CD4-positive, alpha-beta memory T cell (primary cell): ENCODE measurements at regions not wholly inside any gene's neighbourhood (a gene's known extent, or its start where the extent isn't known, plus 50 kb on each side); places are given as distances from the start of the nearest gene placed in this dataset.

Source experiments
- CTCF ChIA-PET: fragments of 350-600 bp; sonication (Branson Sonifier 250); formaldehyde crosslinking; loops from one replicate; lab custom pipeline; 2021; ENCODE audit warnings: inconsistent platforms; ENCODE audit not compliant: partially characterized antibody; lab: Charles Lee
- POLR2A ChIA-PET: fragments of 350-600 bp; sonication (Branson Sonifier 250); formaldehyde crosslinking; loops from one replicate; lab custom pipeline; 2021; ENCODE audit not compliant: partially characterized antibody; lab: Charles Lee
- DNase-seq, 5 donors: peaks; one replicate each; pipeline versions ENCODE4 v3.0.0 to v3.0.0-alpha.2; 2020 to 2022; ENCODE audit warnings: mixed read lengths in 1 of 5
- H3K27ac ChIP-seq: one replicate; pipeline ENCODE4 v1.7.0; 2013; ENCODE audit warnings: low read depth, low read length
- H3K27me3 ChIP-seq: 2 replicates; pipeline ENCODE4 v1.7.0; 2013; ENCODE audit warnings: mild to moderate bottlenecking, low read length, moderate library complexity; ENCODE audit not compliant: insufficient read depth
- H3K36me3 ChIP-seq: 2 replicates; pipeline ENCODE4 v1.7.0; 2013; ENCODE audit warnings: mild to moderate bottlenecking, low read length, moderate library complexity; ENCODE audit not compliant: insufficient read depth
- H3K4me1 ChIP-seq: 2 replicates; pipeline ENCODE4 v1.7.0; 2013; ENCODE audit warnings: mild to moderate bottlenecking, low read length, moderate library complexity; ENCODE audit not compliant: insufficient read depth
- H3K4me3 ChIP-seq, 2 donors: one replicate each; pipeline ENCODE4 v1.7.0; 2013; ENCODE audit warnings: low read length in 2 of 2, mild to moderate bottlenecking in 1 of 2
- H3K9me3 ChIP-seq, 2 donors: one replicate each; pipeline ENCODE4 v1.7.0; 2013; ENCODE audit warnings: low read length in 2 of 2, control low read depth in 1 of 2; ENCODE audit not compliant: control insufficient read depth in 1 of 2
- H3K27ac Mint-ChIP-seq, 7 donors: one replicate each; pipeline ENCODE4 v1.8.0; 2020 to 2021; ENCODE audit warnings: mixed read lengths in 7 of 7, mild to moderate bottlenecking in 6 of 7, inconsistent platforms in 3 of 7, moderate library complexity in 3 of 7
- H3K27me3 Mint-ChIP-seq, 2 donors: one replicate each; pipeline ENCODE4 v1.8.0; 2020 to 2021; ENCODE audit warnings: mixed read lengths in 2 of 2
- H3K36me3 Mint-ChIP-seq, 2 donors: one replicate each; pipeline ENCODE4 v1.8.0; 2020 to 2021; ENCODE audit warnings: mixed read lengths in 2 of 2, inconsistent platforms in 1 of 2, mild to moderate bottlenecking in 1 of 2
- H3K4me1 Mint-ChIP-seq, 4 donors: one replicate each; pipeline ENCODE4 v1.8.0; 2020 to 2021; ENCODE audit warnings: mixed read lengths in 4 of 4, mild to moderate bottlenecking in 1 of 4
- H3K4me3 Mint-ChIP-seq, 8 donors: one replicate each; pipeline ENCODE4 v1.8.0; 2020 to 2021; ENCODE audit warnings: mixed read lengths in 8 of 8, mild to moderate bottlenecking in 7 of 8, moderate library complexity in 6 of 8, inconsistent platforms in 3 of 8
- H3K9me3 Mint-ChIP-seq, 8 donors: one replicate each; pipeline ENCODE4 v1.8.0; 2020 to 2021; ENCODE audit warnings: mixed read lengths in 8 of 8, mild to moderate bottlenecking in 5 of 8, inconsistent platforms in 3 of 8, moderate library complexity in 1 of 8
- intact Hi-C: fragments of 100-400 bp; cut with micrococcal nuclease; formaldehyde crosslinking; loops from one replicate; pipeline ENCODE4 v1.15.1; 2023

- Histone ChIP-seq H3K9me3 (no peaks in the 10 kb centered on the region), H3K36me3 (no peaks in the 10 kb centered on the region), H3K27ac (no peak overlapping the region), H3K27me3 (no peaks in the 10 kb centered on the region), H3K4me3 (no peak overlapping the region), H3K4me1 (no peaks in the 10 kb centered on the region)
- no peak for DNase-seq
- Mint-ChIP-seq H3K9me3 (peaks cover 0 to 6% (median 0%) of the 10 kb centered on the region in 8 donors), H3K27me3 (peaks cover 0 to 6% of the 10 kb centered on the region in 2 donors), H3K27ac (no peak overlapping the region), H3K4me3 (no peak overlapping the region), H3K4me1 (no peaks in the 10 kb centered on the region), H3K36me3 (no peaks in the 10 kb centered on the region)
- ChIA-PET POLR2A (no interaction called here), CTCF (no interaction called here)
- intact Hi-C loops, result no loop called here
Measured at GRCh38 chr12:22874151-22874550, 249.2 kb downstream of the ETNK1 start.

DNA sequence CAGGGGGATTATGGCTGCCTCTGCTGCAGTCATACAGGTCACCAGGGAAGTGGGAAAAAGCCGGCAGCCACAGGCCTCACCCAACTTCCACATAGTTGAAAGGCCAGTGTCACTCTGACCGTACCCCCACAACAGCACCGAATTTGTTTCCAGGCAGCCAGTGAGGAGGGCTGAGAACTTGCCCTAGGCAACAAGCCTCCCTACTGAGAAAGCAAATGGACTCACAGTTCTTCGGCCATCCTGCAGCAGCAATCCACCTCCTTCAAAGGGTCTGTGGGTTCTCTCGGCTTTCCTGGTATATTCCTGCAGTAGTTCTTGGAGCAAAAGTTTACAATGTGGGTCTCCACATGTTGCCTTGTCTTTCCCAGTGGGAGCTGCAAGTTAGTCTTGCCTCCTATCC is 251.3 kb downstream of the ETNK1 start:
- H3K27ac Mint-ChIP-seq, result no peak overlapping the region
- no peaks in the 10 kb centered on the region for H3K36me3 Mint-ChIP-seq
- no peak overlapping the region for H3K4me3 ChIP-seq
- H3K4me1 ChIP-seq, result no peaks in the 10 kb centered on the region
- POLR2A ChIA-PET, result no interaction called here
- no peaks in the 10 kb centered on the region for H3K4me1 Mint-ChIP-seq
- H3K36me3 ChIP-seq, result no peaks in the 10 kb centered on the region
- H3K4me3 Mint-ChIP-seq, result no peak overlapping the region
- DNase-seq, result no peak
- no peaks in the 10 kb centered on the region for H3K9me3 ChIP-seq
- H3K27me3 Mint-ChIP-seq, result peaks cover 0 to 6% of the 10 kb centered on the region in 2 donors
- H3K9me3 Mint-ChIP-seq, result peaks cover 0 to 6% (median 0%) of the 10 kb centered on the region in 8 donors
- CTCF ChIA-PET, result no interaction called here
- intact Hi-C loops, result no loop called here
- no peak overlapping the region for H3K27ac ChIP-seq
- H3K27me3 ChIP-seq, result no peaks in the 10 kb centered on the region

DNA sequence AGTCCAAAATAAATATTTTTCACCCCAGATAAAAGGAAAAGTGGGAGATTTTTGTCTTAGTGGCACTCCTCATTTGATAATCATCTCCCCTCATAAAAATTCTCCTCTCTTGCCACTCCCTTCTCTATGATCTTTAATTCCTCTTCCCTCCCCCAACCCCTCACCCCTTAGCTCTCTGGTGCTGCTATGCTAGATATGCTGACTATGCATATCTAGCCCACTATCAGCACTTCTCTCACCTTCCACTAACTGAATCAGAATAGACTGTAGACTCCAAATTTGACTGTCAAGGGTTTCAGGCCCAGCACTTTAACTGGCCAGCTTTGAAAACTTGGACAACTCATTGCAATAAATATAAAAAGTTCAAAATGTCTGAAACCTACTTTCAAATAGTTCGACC is 254.2 kb downstream of the ETNK1 start:
- no peak overlapping the region for H3K4me3 ChIP-seq
- Mint-ChIP-seq H3K4me1 (no peaks in the 10 kb centered on the region), H3K27me3 (peaks cover 0 to 6% of the 10 kb centered on the region in 2 donors), H3K27ac (no peak overlapping the region), H3K36me3 (no peaks in the 10 kb centered on the region), H3K4me3 (no peak overlapping the region), H3K9me3 (peaks cover 0 to 6% (median 0%) of the 10 kb centered on the region in 8 donors)
- H3K4me1 ChIP-seq, result no peaks in the 10 kb centered on the region
- intact Hi-C loops, result no loop called here
- H3K27ac ChIP-seq, result no peak overlapping the region
- no peaks in the 10 kb centered on the region for H3K27me3 ChIP-seq
- no peaks in the 10 kb centered on the region for H3K9me3 ChIP-seq
- ChIA-PET CTCF (no interaction called here), POLR2A (no interaction called here)
- no peak for DNase-seq
- H3K36me3 ChIP-seq, result no peaks in the 10 kb centered on the region

DNA sequence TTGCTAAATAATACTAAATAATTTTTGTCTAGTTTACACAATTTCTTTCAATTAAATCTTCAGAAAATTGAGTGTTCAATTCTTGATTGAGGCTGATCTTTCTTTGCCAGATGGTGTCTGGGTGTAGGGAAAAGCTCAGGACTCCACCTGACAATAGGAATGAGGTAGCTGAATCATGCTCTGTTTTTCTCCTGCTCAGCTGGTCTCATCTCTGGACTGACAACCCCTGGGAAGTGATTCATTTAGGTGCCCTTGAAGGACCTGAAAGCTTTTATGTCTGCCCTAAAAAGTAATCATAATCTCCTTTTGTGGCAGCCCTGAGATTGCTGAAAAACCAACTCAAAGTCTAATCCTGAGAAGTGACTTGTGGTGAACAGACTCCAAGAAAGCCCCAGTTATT is 255.4 kb downstream of the ETNK1 start:
- H3K27me3 Mint-ChIP-seq, result peaks cover 0 to 6% of the 10 kb centered on the region in 2 donors
- intact Hi-C loops, result no loop called here

GRCh38 chr12:22880807-22881206 is 255.8 kb downstream of the ETNK1 start:
- no peak overlapping the region for H3K4me3 ChIP-seq
- no peaks in the 10 kb centered on the region for H3K9me3 ChIP-seq
- H3K27ac Mint-ChIP-seq, result no peak overlapping the region
- no peak for DNase-seq
- peaks cover 0 to 6% (median 0%) of the 10 kb centered on the region in 8 donors for H3K9me3 Mint-ChIP-seq
- H3K4me3 Mint-ChIP-seq, result no peak overlapping the region
- intact Hi-C loops, result no loop called here
- ChIA-PET CTCF (no interaction called here), POLR2A (no interaction called here)
- no peaks in the 10 kb centered on the region for H3K4me1 ChIP-seq
- H3K27ac ChIP-seq, result no peak overlapping the region
- H3K36me3 Mint-ChIP-seq, result no peaks in the 10 kb centered on the region
- no peaks in the 10 kb centered on the region for H3K36me3 ChIP-seq
- H3K27me3 ChIP-seq, result no peaks in the 10 kb centered on the region
- H3K4me1 Mint-ChIP-seq, result no peaks in the 10 kb centered on the region
- peaks cover 0 to 5% of the 10 kb centered on the region in 2 donors for H3K27me3 Mint-ChIP-seq

More for the DNA sequence above, 255.4 kb downstream of the ETNK1 start:
- no peak for DNase-seq
- Histone ChIP-seq H3K27me3 (no peaks in the 10 kb centered on the region), H3K4me3 (no peak overlapping the region), H3K36me3 (no peaks in the 10 kb centered on the region), H3K9me3 (no peaks in the 10 kb centered on the region), H3K4me1 (no peaks in the 10 kb centered on the region), H3K27ac (no peak overlapping the region)
- Mint-ChIP-seq H3K36me3 (no peaks in the 10 kb centered on the region), H3K4me1 (no peaks in the 10 kb centered on the region), H3K27ac (no peak overlapping the region), H3K9me3 (peaks cover 0 to 6% (median 0%) of the 10 kb centered on the region in 8 donors), H3K4me3 (no peak overlapping the region)
- CTCF ChIA-PET, result no interaction called here
- POLR2A ChIA-PET, result no interaction called here

GRCh38 chr12:22881878-22882385 is 257.0 kb downstream of the ETNK1 start:
- ChIA-PET POLR2A (no interaction called here), CTCF (interaction anchor here (1.0 kb wide), 1 partner anchor 9 kb away, joined by 3 read pairs; no protein-coding TSS in a partner anchor)
- Mint-ChIP-seq H3K9me3 (peaks cover 0 to 3% (median 0%) of the 10 kb centered on the region in 8 donors), H3K4me3 (no peak overlapping the region), H3K36me3 (no peaks in the 10 kb centered on the region), H3K4me1 (no peaks in the 10 kb centered on the region), H3K27me3 (peaks cover 0 to 4% of the 10 kb centered on the region in 2 donors), H3K27ac (no peak overlapping the region)
- no peak overlapping the region for H3K4me3 ChIP-seq
- no peaks in the 10 kb centered on the region for H3K4me1 ChIP-seq
- no peaks in the 10 kb centered on the region for H3K27me3 ChIP-seq
- H3K27ac ChIP-seq, result no peak overlapping the region
- H3K9me3 ChIP-seq, result no peaks in the 10 kb centered on the region
- no peaks in the 10 kb centered on the region for H3K36me3 ChIP-seq
- no peak for DNase-seq
- intact Hi-C loops, result no loop called here

DNA sequence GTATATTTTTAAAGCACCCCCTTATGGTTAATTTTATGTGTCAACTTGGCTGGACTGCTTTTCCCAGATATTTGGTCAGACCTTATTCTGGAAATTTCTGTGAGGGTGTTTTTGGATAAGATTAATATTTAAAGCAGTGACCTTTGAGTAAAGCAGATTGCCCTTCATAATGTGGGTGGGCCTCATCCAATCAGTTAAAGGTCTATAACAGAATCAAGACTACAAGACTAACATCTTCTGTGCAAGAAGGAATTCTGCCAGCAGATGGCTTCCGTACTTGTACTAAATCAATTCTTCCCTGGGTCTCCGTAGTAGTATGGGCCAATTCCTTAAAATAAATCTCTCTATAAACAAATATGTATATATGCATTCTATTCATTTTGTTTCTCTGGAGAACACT is 257.6 kb downstream of the ETNK1 start:
- H3K4me3 ChIP-seq, result no peak overlapping the region
- no peaks in the 10 kb centered on the region for H3K4me1 Mint-ChIP-seq
- ChIA-PET POLR2A (no interaction called here), CTCF (no interaction called here)
- DNase-seq, result no peak
- peaks cover 0 to 4% of the 10 kb centered on the region in 2 donors for H3K27me3 Mint-ChIP-seq
- H3K9me3 ChIP-seq, result no peaks in the 10 kb centered on the region
- no peaks in the 10 kb centered on the region for H3K36me3 Mint-ChIP-seq
- peaks cover 0 to 3% (median 0%) of the 10 kb centered on the region in 8 donors for H3K9me3 Mint-ChIP-seq
- H3K4me1 ChIP-seq, result no peaks in the 10 kb centered on the region
- intact Hi-C loops, result no loop called here
- no peaks in the 10 kb centered on the region for H3K27me3 ChIP-seq
- no peak overlapping the region for H3K4me3 Mint-ChIP-seq
- H3K27ac Mint-ChIP-seq, result no peak overlapping the region
- H3K27ac ChIP-seq, result no peak overlapping the region
- H3K36me3 ChIP-seq, result no peaks in the 10 kb centered on the region

- Histone ChIP-seq H3K4me3 (no peak overlapping the region), H3K27me3 (no peaks in the 10 kb centered on the region), H3K9me3 (no peaks in the 10 kb centered on the region), H3K36me3 (no peaks in the 10 kb centered on the region), H3K4me1 (no peaks in the 10 kb centered on the region), H3K27ac (no peak overlapping the region)
- CTCF ChIA-PET, result no interaction called here
- Mint-ChIP-seq H3K27ac (no peak overlapping the region), H3K4me3 (no peak overlapping the region), H3K27me3 (peaks cover 0 to 3% of the 10 kb centered on the region in 2 donors), H3K36me3 (no peaks in the 10 kb centered on the region), H3K9me3 (peaks cover 0 to 6% (median under 1%) of the 10 kb centered on the region in 8 donors), H3K4me1 (no peaks in the 10 kb centered on the region)
- POLR2A ChIA-PET, result no interaction called here
- intact Hi-C loops, result no loop called here
- no peak for DNase-seq
Measured at GRCh38 chr12:22893878-22894277, 268.9 kb downstream of the ETNK1 start.
